Stomach (tissue), 8 donors: ENCODE measurements at regions not wholly inside any gene's neighbourhood (a gene's known extent, or its start where the extent isn't known, plus 50 kb on each side); places are given as distances from the start of the nearest gene placed in this dataset.

Experiments
- DNase-seq, 2 donors: peaks; one replicate each; pipeline versions ENCODE4 v3.0.0 to v3.0.0-alpha.2; 2013 to 2019
- H3K27ac ChIP-seq, 5 donors: fragments of 200-600 bp in 4 of 5; sonication (generic) in 4 of 5; one replicate each; pipeline ENCODE4 v1.5.1; 2013 to 2019; ENCODE audit warnings: mild to moderate bottlenecking in 1 of 5, moderate library complexity in 1 of 5
- H3K27me3 ChIP-seq, 3 donors: fragments of 200-600 bp; sonication (generic); one replicate each; pipeline ENCODE4 v1.5.1; 2017 to 2019; ENCODE audit warnings: mixed run types in 1 of 3
- H3K36me3 ChIP-seq, 4 donors: fragments of 200-600 bp; sonication (generic); 1 replicate in 3 of 4; 2 replicates in 1 of 4; pipeline ENCODE4 v1.5.1; 2016 to 2019
- H3K4me1 ChIP-seq, 4 donors: fragments of 200-600 bp; sonication (generic); one replicate each; pipeline ENCODE4 v1.5.1; 2016 to 2019
- H3K4me3 ChIP-seq, 4 donors: fragments of 200-600 bp; sonication (generic) in 3 of 4; one replicate each; pipeline ENCODE4 v1.5.1; 2016 to 2019; ENCODE audit warnings: mild to moderate bottlenecking in 1 of 4
- H3K9me3 ChIP-seq, 4 donors: fragments of 200-600 bp; sonication (generic); one replicate each; pipeline ENCODE4 v1.5.1; 2016 to 2019
- EP300 ChIP-seq: sonication (generic); formaldehyde crosslinking; IDR thresholded peaks from one replicate; pipeline ENCODE4 v1.6.1; 2017; ENCODE audit warnings: antibody characterized with exemption
- POLR2A ChIP-seq, 4 donors: fragments of 450-650 bp; IDR thresholded peaks; one replicate each; pipeline ENCODE4 v1.6.1; 2016; ENCODE audit warnings: antibody characterized with exemption in 4 of 4, control low read depth in 2 of 4, mild to moderate bottlenecking in 1 of 4, moderate library complexity in 1 of 4
- POLR2AphosphoS5 ChIP-seq, 3 donors: sonication (generic); formaldehyde crosslinking; IDR thresholded peaks; one replicate each; pipeline ENCODE4 v1.6.1; 2016; ENCODE audit warnings: antibody characterized with exemption in 3 of 3
- WGBS, 5 donors: extraction: QIAGEN DNeasy Blood & Tissue Kit in 3 of 5; methylation state at CpG; one replicate each; pipeline versions ENCODE4 v1.1.5 to v1.1.7; 2013 to 2018; 5-methylcytosine and 5-hydroxymethylcytosine counted together
- intact Hi-C: fragments of 100-400 bp; cut with DNase I; formaldehyde crosslinking; loops from one replicate; pipeline ENCODE4 v1.15.1; 2023; ENCODE audit warnings: low total_unique reads
- TF ChIP-seq, protein P1 (sequence below), 7 experiments: fragments of 450-650 bp in 4 of 7; fragments of 200-600 bp in 3 of 7; sonication (generic) in 3 of 7; IDR thresholded peaks; one replicate each; pipeline ENCODE4 v1.5.1; 2016 to 2019; ENCODE audit warnings: antibody characterized with exemption in 7 of 7, control low read depth in 2 of 7, mild to moderate bottlenecking in 1 of 7
- donor health status: healthy with polysubstance abuse.
- donor health status: Bipolar disorder and iron deficiency.
- donor health status: healthy.

DNA sequence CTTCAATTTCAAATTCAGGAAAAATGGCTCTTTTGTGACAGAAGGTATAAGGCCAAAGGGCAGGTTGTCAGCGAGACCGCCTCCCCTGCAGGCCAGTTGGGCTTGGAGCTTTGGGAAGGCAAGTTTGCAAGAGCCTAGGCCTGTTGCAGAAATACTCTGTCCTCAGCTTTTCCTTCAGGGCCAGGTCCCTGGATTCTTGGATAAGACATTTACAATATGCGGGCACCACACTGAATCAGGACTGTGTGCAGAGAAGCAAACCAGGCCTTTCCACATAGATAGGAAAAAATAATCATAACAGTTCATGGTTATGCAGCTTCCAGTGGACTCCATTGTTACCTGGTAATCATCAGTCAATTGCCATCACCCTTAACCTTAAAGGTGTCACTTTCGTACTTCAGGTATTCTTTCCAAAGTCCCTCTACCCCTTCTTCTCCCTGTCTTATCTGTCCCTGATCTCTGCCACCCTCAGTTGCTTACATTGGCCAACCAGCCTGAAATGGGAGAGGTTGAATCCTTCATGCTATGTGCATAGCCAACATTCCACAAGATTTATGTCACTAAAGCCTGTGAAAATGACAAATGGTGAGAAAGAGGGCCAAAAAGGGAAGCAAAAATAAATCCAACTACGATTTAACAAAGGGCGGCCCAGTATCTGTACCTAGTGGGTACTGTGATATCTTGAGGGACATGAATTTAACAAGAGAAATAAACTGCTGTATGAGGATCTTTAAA, 304.5 kb upstream of the NFE2L3 start:
- H3K36me3 ChIP-seq, result no peaks in the 10 kb centered on the region
- no peak overlapping the region for H3K4me3 ChIP-seq
- TF ChIP-seq POLR2A (IDR thresholded peaks at IDR 0.05) (no peak), EP300 (no peak), POLR2AphosphoS5 (IDR thresholded peaks at IDR 0.05) (no peak)
- TF ChIP-seq, protein P1, sequence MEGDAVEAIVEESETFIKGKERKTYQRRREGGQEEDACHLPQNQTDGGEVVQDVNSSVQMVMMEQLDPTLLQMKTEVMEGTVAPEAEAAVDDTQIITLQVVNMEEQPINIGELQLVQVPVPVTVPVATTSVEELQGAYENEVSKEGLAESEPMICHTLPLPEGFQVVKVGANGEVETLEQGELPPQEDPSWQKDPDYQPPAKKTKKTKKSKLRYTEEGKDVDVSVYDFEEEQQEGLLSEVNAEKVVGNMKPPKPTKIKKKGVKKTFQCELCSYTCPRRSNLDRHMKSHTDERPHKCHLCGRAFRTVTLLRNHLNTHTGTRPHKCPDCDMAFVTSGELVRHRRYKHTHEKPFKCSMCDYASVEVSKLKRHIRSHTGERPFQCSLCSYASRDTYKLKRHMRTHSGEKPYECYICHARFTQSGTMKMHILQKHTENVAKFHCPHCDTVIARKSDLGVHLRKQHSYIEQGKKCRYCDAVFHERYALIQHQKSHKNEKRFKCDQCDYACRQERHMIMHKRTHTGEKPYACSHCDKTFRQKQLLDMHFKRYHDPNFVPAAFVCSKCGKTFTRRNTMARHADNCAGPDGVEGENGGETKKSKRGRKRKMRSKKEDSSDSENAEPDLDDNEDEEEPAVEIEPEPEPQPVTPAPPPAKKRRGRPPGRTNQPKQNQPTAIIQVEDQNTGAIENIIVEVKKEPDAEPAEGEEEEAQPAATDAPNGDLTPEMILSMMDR (IDR thresholded peaks at IDR 0.05), result no peak
- no peaks in the 10 kb centered on the region for H3K9me3 ChIP-seq
- peak in 1 of 2 donors; percentile 39 for DNase-seq
- WGBS, 5 donors, result 64 to 82% (median 78%) methylated on average over 4 to 6 of the region's 6 CpGs
- intact Hi-C loops, result loop anchor here (10.0 kb wide), 1 partner anchor 583 kb away; no protein-coding TSS in a partner anchor
- H3K27me3 ChIP-seq, result peaks cover 0 to 81% (median 31%) of the 10 kb centered on the region in 3 donors
- H3K27ac ChIP-seq, result peak overlapping the region in 4 of 5 donors; percentile 35 to 91 (median 64)
- peaks cover 9 to 69% (median 40%) of the 10 kb centered on the region in 4 donors for H3K4me1 ChIP-seq

DNA sequence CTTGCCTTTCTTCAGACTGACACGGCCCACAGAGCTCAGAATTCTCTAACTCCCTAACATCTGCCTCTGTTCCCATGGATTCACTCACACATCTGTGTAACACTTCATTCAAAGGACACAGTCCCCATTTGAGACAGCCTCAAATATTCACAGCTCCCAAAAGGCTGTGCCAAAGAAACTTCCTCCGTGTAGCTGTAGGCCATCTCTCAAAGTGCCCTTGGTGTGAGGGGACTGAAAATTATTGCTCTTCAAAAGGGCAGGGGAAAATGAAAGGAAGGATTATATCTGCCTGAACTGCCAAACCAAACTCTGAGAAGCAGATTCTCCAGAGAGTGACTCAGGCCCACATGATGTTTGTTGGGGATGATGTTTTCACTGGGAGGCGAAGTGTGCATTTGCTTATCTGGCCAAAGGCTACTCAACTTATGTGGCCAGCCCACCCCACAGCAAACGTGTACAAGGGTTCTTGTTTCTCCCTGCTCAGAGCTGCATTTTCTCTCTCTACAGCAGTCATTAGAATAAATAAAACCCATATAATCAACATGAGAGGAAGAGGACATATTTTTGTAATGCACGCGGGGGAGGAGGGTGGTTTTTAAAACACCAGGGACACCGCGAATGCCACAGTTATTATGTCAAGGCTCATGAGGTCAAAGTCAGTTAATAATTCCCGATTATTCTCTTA, 302.4 kb upstream of the NFE2L3 start:
- intact Hi-C loops, result loop anchor here (10.0 kb wide), 1 partner anchor 585 kb away; no protein-coding TSS in a partner anchor
- Histone ChIP-seq H3K36me3 (no peaks in the 10 kb centered on the region), H3K4me1 (peaks cover 13 to 87% (median 53%) of the 10 kb centered on the region in 4 donors), H3K27me3 (peaks cover 2 to 87% (median 40%) of the 10 kb centered on the region in 3 donors), H3K4me3 (no peak overlapping the region), H3K27ac (peak overlapping the region; percentile 47 to 91 (median 77)), H3K9me3 (no peaks in the 10 kb centered on the region)
- peak in 1 of 2 donors; percentile 77 for DNase-seq
- WGBS, 5 donors, result 43 to 62% (median 57%) methylated on average over 9 of the region's 9 CpGs
- no peak for TF ChIP-seq EP300
- peak; percentile 28 to 57 (median 34) for TF ChIP-seq POLR2AphosphoS5 (IDR thresholded peaks at IDR 0.05)

DNA sequence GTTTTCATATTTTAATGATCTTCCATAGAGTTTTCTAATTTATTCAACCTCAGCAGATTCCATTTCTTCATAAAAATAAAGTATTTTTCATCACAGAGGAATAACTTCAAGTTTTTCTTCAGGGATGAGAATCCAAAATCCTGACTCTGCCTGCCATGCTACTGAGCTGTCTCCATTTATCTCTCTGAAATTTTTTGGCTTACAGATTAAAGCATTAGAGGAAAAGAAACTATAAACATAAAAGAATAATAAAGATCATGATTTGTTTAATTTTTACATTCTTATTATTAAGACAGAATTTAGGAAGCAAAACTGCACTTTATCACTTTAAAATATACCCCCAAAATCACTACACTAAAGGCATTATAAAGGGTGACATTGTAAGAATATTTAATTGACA, 301.8 kb upstream of the NFE2L3 start:
- intact Hi-C loops, result no loop called here
- H3K9me3 ChIP-seq, result peaks cover 0 to 5% (median 0%) of the 10 kb centered on the region in 4 donors
- H3K36me3 ChIP-seq, result no peaks in the 10 kb centered on the region
- H3K27me3 ChIP-seq, result peaks cover 3 to 88% (median 43%) of the 10 kb centered on the region in 3 donors
- H3K4me1 ChIP-seq, result peaks cover 13 to 87% (median 55%) of the 10 kb centered on the region in 4 donors
- TF ChIP-seq POLR2AphosphoS5 (IDR thresholded peaks at IDR 0.05), result no peak
- no peak for DNase-seq
- H3K4me3 ChIP-seq, result no peak overlapping the region
- H3K27ac ChIP-seq, result peak overlapping the region in 4 of 5 donors; percentile 77 to 91 (median 79)

DNA sequence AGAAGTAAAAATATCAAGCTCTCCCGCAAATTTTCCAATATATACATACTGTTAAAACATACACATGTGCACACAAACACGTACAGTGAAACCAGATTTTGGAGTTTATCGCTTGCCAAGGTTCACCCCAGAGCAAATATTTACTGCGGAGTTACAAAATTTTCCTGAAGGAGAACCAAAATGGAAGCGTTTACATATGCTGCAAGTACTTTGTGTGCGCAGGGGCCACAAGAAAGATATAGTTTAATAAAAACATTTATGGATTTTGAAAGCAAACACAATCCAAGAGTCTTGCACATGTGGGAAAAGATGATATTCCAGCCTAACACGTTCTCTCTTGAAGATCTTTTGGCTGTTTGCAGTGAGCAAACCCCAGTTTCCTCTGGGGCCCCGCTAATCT, 301.3 kb upstream of the NFE2L3 start:
- Histone ChIP-seq H3K4me1 (peaks cover 13 to 84% (median 55%) of the 10 kb centered on the region in 4 donors), H3K9me3 (peaks cover 0 to 5% (median 0%) of the 10 kb centered on the region in 4 donors), H3K4me3 (no peak overlapping the region), H3K27me3 (peaks cover 3 to 88% (median 43%) of the 10 kb centered on the region in 3 donors), H3K27ac (peak overlapping the region in 4 of 5 donors; percentile 77 to 91 (median 79)), H3K36me3 (no peaks in the 10 kb centered on the region)
- TF ChIP-seq POLR2AphosphoS5 (IDR thresholded peaks at IDR 0.05) (no peak), EP300 (no peak), POLR2A (IDR thresholded peaks at IDR 0.05) (no peak)
- TF ChIP-seq, protein P1 (IDR thresholded peaks at IDR 0.05), result no peak
- peak in 1 of 2 donors; percentile 47 for DNase-seq
- WGBS, 5 donors, result 25 to 60% (median 42%) methylated on average over 8 of the region's 8 CpGs
- intact Hi-C loops, result no loop called here
